SK-N-MC (cell line): ENCODE measurements at regions not wholly inside any gene's neighbourhood (a gene's known extent, or its start where the extent isn't known, plus 50 kb on each side); places are given as distances from the start of the nearest gene placed in this dataset.

Source experiments
- EZH2 ChIP-seq: fragments of 200-600 bp; sonication (generic); IDR thresholded peaks from one replicate; pipeline ENCODE4 v1.6.1; 2017; ENCODE audit warnings: antibody characterized with exemption
- FOXP2 ChIP-seq: optimal IDR thresholded peaks from 2 replicates; pipeline ENCODE3; 2011; ENCODE audit warnings: mild to moderate bottlenecking, moderate library complexity; ENCODE audit not compliant: insufficient read depth; ENCODE audit errors: extremely low read length, control extremely low read depth
- POLR2AphosphoS5 ChIP-seq: IDR thresholded peaks from 2 replicates; pipeline ENCODE4 v1.6.1; 2012; ENCODE audit warnings: mild to moderate bottlenecking, low read depth, low read length, borderline replicate concordance

- TF ChIP-seq EZH2 = no peak
- TF ChIP-seq POLR2AphosphoS5 = no peak
- no peak for TF ChIP-seq FOXP2
Observed at GRCh38 chr11:96865020-96865419, 475.2 kb downstream of the JRKL start.
